NT2/D1 (cell line): ENCODE measurements at regions not wholly inside any gene's neighbourhood (a gene's known extent, or its start where the extent isn't known, plus 50 kb on each side); places are given as distances from the start of the nearest gene placed in this dataset.

ENCODE experiments used
- SUZ12 ChIP-seq: IDR thresholded peaks from 2 replicates; pipeline ENCODE4 v1.6.1; 2011; ENCODE audit not compliant: insufficient read length, insufficient read depth; ENCODE audit errors: extremely low read depth
- YY1 ChIP-seq: IDR thresholded peaks from 2 replicates; pipeline ENCODE4 v1.6.1; 2011; ENCODE audit not compliant: insufficient read length, insufficient read depth
- ZNF274 ChIP-seq: IDR thresholded peaks from 2 replicates; pipeline ENCODE4 v1.6.1; 2011; ENCODE audit warnings: mild to moderate bottlenecking, low read depth, low read length

DNA sequence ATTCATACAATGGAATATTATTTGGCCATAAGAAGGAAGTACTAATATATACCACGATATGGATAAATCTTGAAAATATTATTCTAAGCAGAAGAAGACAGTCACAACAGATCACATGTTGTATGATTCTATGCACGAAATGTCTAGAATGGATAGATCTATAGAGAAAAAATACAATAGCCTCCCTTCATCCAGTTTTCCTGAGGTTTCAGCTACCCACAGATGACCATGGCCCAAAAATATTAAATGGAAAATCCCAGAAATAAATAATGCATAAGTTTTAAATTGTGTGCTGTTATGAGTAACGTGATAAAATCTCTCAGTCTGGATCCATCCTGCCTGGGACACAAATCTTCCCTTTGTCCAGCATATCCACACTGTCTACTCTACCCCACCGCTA is 162.2 kb upstream of the ST8SIA2 start:
- TF ChIP-seq YY1 (no peak), ZNF274 (no peak), SUZ12 (no peak)
